Small intestine (tissue), 7 donors: ENCODE measurements at regions not wholly inside any gene's neighbourhood (a gene's known extent, or its start where the extent isn't known, plus 50 kb on each side); places are given as distances from the start of the nearest gene placed in this dataset.
"Not testable (repeated sequence)": the region's sequence is repeated elsewhere in the genome, so short reads cannot be mapped to it uniquely, and the experiment has no call there.

ENCODE experiments used
- DNase-seq, 2 donors: peaks; one replicate each; pipeline versions ENCODE4 v3.0.0 to v3.0.0-alpha.2; 2013
- FAIRE-seq: peaks from 2 replicates; lab custom pipeline; 2012; peaks lifted over from hg19 to GRCh38; lab: Jason Lieb, UNC
- H3K27ac ChIP-seq, 3 donors: one replicate each; pipeline ENCODE4 v1.5.1; 2013; ENCODE audit warnings: low read length in 2 of 3, mild to moderate bottlenecking in 2 of 3, control low read depth in 1 of 3, inconsistent platforms in 1 of 3, low read depth in 1 of 3, moderate library complexity in 1 of 3
- H3K27me3 ChIP-seq, 3 donors: one replicate each; pipeline ENCODE4 v1.6.1; 2013; ENCODE audit warnings: low read length in 3 of 3, inconsistent platforms in 1 of 3; ENCODE audit not compliant: control insufficient read depth in 3 of 3, insufficient read depth in 3 of 3
- H3K36me3 ChIP-seq, 3 donors: one replicate each; pipeline ENCODE4 v1.6.1; 2013; ENCODE audit warnings: low read length in 3 of 3, inconsistent platforms in 1 of 3, low read depth in 1 of 3, mild to moderate bottlenecking in 1 of 3, moderate library complexity in 1 of 3; ENCODE audit not compliant: control insufficient read depth in 3 of 3, insufficient read depth in 2 of 3
- H3K4me1 ChIP-seq, 3 donors: one replicate each; pipeline ENCODE4 v1.6.1; 2013; ENCODE audit warnings: low read length in 2 of 3, inconsistent platforms in 1 of 3, low read depth in 1 of 3, mild to moderate bottlenecking in 1 of 3, moderate library complexity in 1 of 3; ENCODE audit not compliant: control insufficient read depth in 3 of 3, insufficient read depth in 2 of 3
- H3K4me3 ChIP-seq, 3 donors: one replicate each; pipeline ENCODE4 v1.5.1; 2013; ENCODE audit warnings: low read length in 3 of 3, control low read depth in 1 of 3, inconsistent platforms in 1 of 3, low read depth in 1 of 3, mild to moderate bottlenecking in 1 of 3, moderate library complexity in 1 of 3
- H3K9me3 ChIP-seq, 2 donors: one replicate each; pipeline ENCODE4 v1.6.1; 2013; ENCODE audit warnings: low read depth in 1 of 2, low read length in 1 of 2; ENCODE audit not compliant: control insufficient read depth in 2 of 2, insufficient read depth in 1 of 2
- WGBS, 3 donors: extraction: QIAGEN DNeasy Blood & Tissue Kit; methylation state at CpG; one replicate each; pipeline ENCODE4 v1.1.7; 2013; 5-methylcytosine and 5-hydroxymethylcytosine counted together
- donor health status: healthy with polysubstance abuse.
- donor health status: control.
- donor health status: control.
- donor health status: Bipolar disorder and iron deficiency.
- donor health status: healthy.

GRCh38 chr9:28976250-28976649 lies 1403.0 kb upstream of the C9orf72 start:
- H3K36me3 ChIP-seq: no peaks in the 10 kb centered on the region
- FAIRE-seq: no peak
- no peaks in the 10 kb centered on the region for H3K27me3 ChIP-seq
- no peak overlapping the region for H3K27ac ChIP-seq
- no peaks in the 10 kb centered on the region for H3K4me1 ChIP-seq
- H3K9me3 ChIP-seq: no peaks in the 10 kb centered on the region
- H3K4me3 ChIP-seq: no peak overlapping the region
- DNase-seq: no peak

GRCh38 chr9:28976684-28977083 lies 1403.4 kb upstream of the C9orf72 start:
- WGBS, 3 donors: 12 to 90% (median 33%) methylated on average over 1 of the region's 1 CpG
- Histone ChIP-seq H3K4me3 (no peak overlapping the region), H3K27me3 (no peaks in the 10 kb centered on the region), H3K36me3 (no peaks in the 10 kb centered on the region), H3K27ac (no peak overlapping the region), H3K4me1 (no peaks in the 10 kb centered on the region), H3K9me3 (no peaks in the 10 kb centered on the region)
- FAIRE-seq (no peak), DNase-seq (no peak)

- Histone ChIP-seq H3K27ac (no peak overlapping the region), H3K36me3 (no peaks in the 10 kb centered on the region), H3K4me3 (no peak overlapping the region), H3K27me3 (no peaks in the 10 kb centered on the region), H3K4me1 (no peaks in the 10 kb centered on the region), H3K9me3 (no peaks in the 10 kb centered on the region)
- FAIRE-seq: no peak
- WGBS, 3 donors: 42 to 55% (median 55%) methylated on average over 1 of the region's 1 CpG
- DNase-seq: no peak
Measured at GRCh38 chr9:28981129-28981528, 1407.8 kb upstream of the C9orf72 start.

GRCh38 chr9:28981711-28982110 lies 1408.4 kb upstream of the C9orf72 start:
- Histone ChIP-seq H3K4me3 (no peak overlapping the region), H3K9me3 (no peaks in the 10 kb centered on the region), H3K4me1 (no peaks in the 10 kb centered on the region), H3K27ac (no peak overlapping the region), H3K27me3 (no peaks in the 10 kb centered on the region), H3K36me3 (no peaks in the 10 kb centered on the region)
- WGBS, 3 donors: 85 to 97% (median 87%) methylated on average over 1 of the region's 1 CpG
- FAIRE-seq (no peak), DNase-seq (no peak)

GRCh38 chr9:28984016-28984415 lies 1410.7 kb upstream of the C9orf72 start:
- no peak overlapping the region for H3K4me3 ChIP-seq
- no peak overlapping the region for H3K27ac ChIP-seq
- WGBS, 3 donors: 75 to 82% (median 76%) methylated on average over 3 of the region's 3 CpGs
- H3K36me3 ChIP-seq: no peaks in the 10 kb centered on the region
- H3K9me3 ChIP-seq: no peaks in the 10 kb centered on the region
- H3K27me3 ChIP-seq: no peaks in the 10 kb centered on the region
- FAIRE-seq (no peak), DNase-seq (no peak)
- no peaks in the 10 kb centered on the region for H3K4me1 ChIP-seq

- H3K27ac ChIP-seq, H3K4me1 ChIP-seq, H3K9me3 ChIP-seq, H3K27me3 ChIP-seq, H3K36me3 ChIP-seq, H3K4me3 ChIP-seq, DNase-seq, FAIRE-seq: not testable (repeated sequence)
- WGBS, 3 donors: 83 to 92% (median 90%) methylated on average over 12 of the region's 12 CpGs
Measured at GRCh38 chr9:28990009-28990408, 1416.7 kb upstream of the C9orf72 start.

- DNase-seq: no peak
Measured at GRCh38 chr9:28999057-28999456, 1425.8 kb upstream of the C9orf72 start.

GRCh38 chr9:28999806-29000205 lies 1426.5 kb upstream of the C9orf72 start:
- Histone ChIP-seq H3K27me3 (no peaks in the 10 kb centered on the region), H3K36me3 (no peaks in the 10 kb centered on the region), H3K27ac (no peak overlapping the region), H3K4me3 (no peak overlapping the region), H3K9me3 (no peaks in the 10 kb centered on the region), H3K4me1 (no peaks in the 10 kb centered on the region)
- DNase-seq (no peak), FAIRE-seq (no peak)
- WGBS, 3 donors: 66 to 73% (median 72%) methylated on average over 3 of the region's 3 CpGs

More at GRCh38 chr9:28999057-28999456, 1425.8 kb upstream of the C9orf72 start:
- no peaks in the 10 kb centered on the region for H3K36me3 ChIP-seq
- H3K27ac ChIP-seq: no peak overlapping the region
- H3K4me3 ChIP-seq: no peak overlapping the region
- H3K27me3 ChIP-seq: no peaks in the 10 kb centered on the region
- H3K9me3 ChIP-seq: no peaks in the 10 kb centered on the region
- no peaks in the 10 kb centered on the region for H3K4me1 ChIP-seq
- FAIRE-seq: no peak

GRCh38 chr9:29001006-29001405 lies 1427.7 kb upstream of the C9orf72 start:
- no peak for DNase-seq

More at GRCh38 chr9:29001006-29001405, 1427.7 kb upstream of the C9orf72 start:
- Histone ChIP-seq H3K4me3 (no peak overlapping the region), H3K27ac (no peak overlapping the region), H3K27me3 (no peaks in the 10 kb centered on the region), H3K4me1 (no peaks in the 10 kb centered on the region), H3K36me3 (no peaks in the 10 kb centered on the region), H3K9me3 (no peaks in the 10 kb centered on the region)
- WGBS, 3 donors: 52 to 66% (median 58%) methylated on average over 3 of the region's 3 CpGs
- FAIRE-seq: no peak
